KMS-11 (cell line): ENCODE measurements at regions not wholly inside any gene's neighbourhood (a gene's known extent, or its start where the extent isn't known, plus 50 kb on each side); places are given as distances from the start of the nearest gene placed in this dataset.

Experiments used
- H2AFZ ChIP-seq: fragments of 200-600 bp; sonication (generic); 2 replicates; pipeline ENCODE4 v1.6.1; 2016; ENCODE audit warnings: antibody characterized with exemption, mixed run types, low read depth
- H3K27ac ChIP-seq: fragments of 200-600 bp; sonication (generic); 2 replicates; pipeline ENCODE4 v1.6.1; 2016; ENCODE audit warnings: mild to moderate bottlenecking, mixed run types
- H3K27me3 ChIP-seq: fragments of 200-600 bp; sonication (generic); 2 replicates; pipeline ENCODE4 v1.6.1; 2017; ENCODE audit warnings: mild to moderate bottlenecking, low read depth, mixed run types, moderate library complexity; ENCODE audit not compliant: insufficient read depth
- H3K36me3 ChIP-seq: fragments of 200-600 bp; sonication (generic); 2 replicates; pipeline ENCODE4 v1.6.1; 2017; ENCODE audit warnings: mild to moderate bottlenecking, mixed run types; ENCODE audit not compliant: insufficient read depth
- H3K4me1 ChIP-seq: fragments of 200-600 bp; sonication (generic); 2 replicates; pipeline ENCODE4 v1.6.1; 2016; ENCODE audit warnings: mild to moderate bottlenecking, low read depth, mixed run types; ENCODE audit not compliant: poor library complexity, severe bottlenecking
- H3K4me2 ChIP-seq: fragments of 200-600 bp; sonication (generic); 2 replicates; pipeline ENCODE4 v1.7.0; 2016; ENCODE audit warnings: mild to moderate bottlenecking, mixed run types
- H3K4me3 ChIP-seq: fragments of 200-600 bp; sonication (generic); IDR thresholded peaks from 2 replicates; pipeline ENCODE4 v1.6.1; 2017; ENCODE audit warnings: low read depth, low read length, mixed read lengths; ENCODE audit not compliant: insufficient read depth
- H3K79me2 ChIP-seq: fragments of 200-600 bp; sonication (generic); 2 replicates; pipeline ENCODE4 v1.6.1; 2016; ENCODE audit warnings: low read depth, mixed run types; ENCODE audit not compliant: insufficient read depth
- H3K9ac ChIP-seq: fragments of 200-600 bp; sonication (generic); 2 replicates; pipeline ENCODE4 v1.6.1; 2016; ENCODE audit warnings: mild to moderate bottlenecking, mixed run types
- H4K20me1 ChIP-seq: fragments of 200-600 bp; sonication (generic); 2 replicates; pipeline ENCODE4 v1.6.1; 2016; ENCODE audit warnings: mild to moderate bottlenecking, mixed run types; ENCODE audit not compliant: insufficient read depth
- CTCF ChIP-seq: fragments of 200-600 bp; sonication (generic); conservative IDR thresholded peaks from 2 replicates; pipeline ENCODE4 v1.6.1; 2017; ENCODE audit warnings: low read depth, mild to moderate bottlenecking, antibody characterized with exemption, low read length, moderate library complexity, mixed read lengths

- Histone ChIP-seq H2AFZ (no peak overlapping the region), H3K4me3 (no peak overlapping the region), H3K79me2 (no peaks in the 10 kb centered on the region), H4K20me1 (no peaks in the 10 kb centered on the region), H3K9ac (no peak overlapping the region), H3K4me1 (no peaks in the 10 kb centered on the region), H3K4me2 (no peak overlapping the region), H3K36me3 (no peaks in the 10 kb centered on the region), H3K27me3 (no peaks in the 10 kb centered on the region), H3K27ac (no peak overlapping the region)
- TF ChIP-seq CTCF: no peak
Measured at GRCh38 chr5:39970117-39970798, 545.5 kb upstream of the DAB2 start.

GRCh38 chr5:39968381-39968780, 543.6 kb upstream of the DAB2 start:
- no peak overlapping the region for H3K4me2 ChIP-seq
- no peak overlapping the region for H3K9ac ChIP-seq
- no peaks in the 10 kb centered on the region for H3K36me3 ChIP-seq
- no peaks in the 10 kb centered on the region for H3K4me1 ChIP-seq
- no peak overlapping the region for H3K4me3 ChIP-seq
- no peak overlapping the region for H3K27ac ChIP-seq
- H2AFZ ChIP-seq: no peak overlapping the region
- no peaks in the 10 kb centered on the region for H4K20me1 ChIP-seq
- TF ChIP-seq CTCF: no peak
- no peaks in the 10 kb centered on the region for H3K27me3 ChIP-seq
- no peaks in the 10 kb centered on the region for H3K79me2 ChIP-seq

GRCh38 chr5:39955156-39955555, 530.4 kb upstream of the DAB2 start:
- H4K20me1 ChIP-seq: no peaks in the 10 kb centered on the region
- no peaks in the 10 kb centered on the region for H3K79me2 ChIP-seq
- no peaks in the 10 kb centered on the region for H3K27me3 ChIP-seq
- no peaks in the 10 kb centered on the region for H3K4me1 ChIP-seq
- H3K4me2 ChIP-seq: no peak overlapping the region
- no peak for TF ChIP-seq CTCF
- no peak overlapping the region for H3K9ac ChIP-seq
- H3K4me3 ChIP-seq: no peak overlapping the region
- no peak overlapping the region for H2AFZ ChIP-seq
- no peak overlapping the region for H3K27ac ChIP-seq
- H3K36me3 ChIP-seq: no peaks in the 10 kb centered on the region

GRCh38 chr5:39951070-39951469, 526.3 kb upstream of the DAB2 start:
- Histone ChIP-seq H3K4me1 (no peaks in the 10 kb centered on the region), H2AFZ (no peak overlapping the region), H3K27ac (no peak overlapping the region), H4K20me1 (no peaks in the 10 kb centered on the region), H3K4me2 (no peak overlapping the region), H3K4me3 (no peak overlapping the region), H3K9ac (no peak overlapping the region), H3K27me3 (no peaks in the 10 kb centered on the region), H3K79me2 (no peaks in the 10 kb centered on the region), H3K36me3 (no peaks in the 10 kb centered on the region)
- no peak for TF ChIP-seq CTCF
